Erythroblast (primary cell): ENCODE measurements at regions not wholly inside any gene's neighbourhood (a gene's known extent, or its start where the extent isn't known, plus 50 kb on each side); places are given as distances from the start of the nearest gene placed in this dataset.

Experiments
- GATA1 ChIP-seq: IDR thresholded peaks from 2 replicates; pipeline ENCODE4 v1.6.1; 2011; ENCODE audit warnings: low read depth, mild to moderate bottlenecking, control low read depth, low read length, moderate library complexity
- POLR2A ChIP-seq: IDR thresholded peaks from 2 replicates; pipeline ENCODE4 v1.6.1; 2011; ENCODE audit warnings: mild to moderate bottlenecking, low read length

GRCh38 chr11:110829873-110830272 lies 117.6 kb upstream of the ARHGAP20 start:
- TF ChIP-seq POLR2A (no peak), GATA1 (no peak)
